HEK293 (cell line): ENCODE measurements at regions not wholly inside any gene's neighbourhood (a gene's known extent, or its start where the extent isn't known, plus 50 kb on each side); places are given as distances from the start of the nearest gene placed in this dataset.

Source experiments
- CTCF ChIA-PET: fragments of 350-600 bp; formaldehyde crosslinking; extraction: SDS; loops from one replicate; lab custom pipeline; 2021; ENCODE audit warnings: antibody characterized with exemption; lab: Yijun Ruan, JAX
- POLR2A ChIA-PET: fragments of 300-600 bp; formaldehyde crosslinking; extraction: SDS; loops from one replicate; lab custom pipeline; 2020; ENCODE audit warnings: antibody characterized with exemption, inconsistent platforms; lab: Yijun Ruan, JAX
- H3K27ac ChIP-seq: fragments of 200-500 bp; sonication (Bioruptor generic); 2 replicates; pipeline ENCODE4 v1.5.1; 2014; ENCODE audit warnings: low read depth, low read length, control low read depth, inconsistent platforms; ENCODE audit errors: extremely low read depth
- H3K36me3 ChIP-seq, 2 experiments: fragments of 200-500 bp in 1 of 2; sonication (Bioruptor generic) in 1 of 2; 1 replicate in 1 of 2; 2 replicates in 1 of 2; pipeline ENCODE4 v1.5.1; 2014 to 2017; ENCODE audit warnings: inconsistent platforms in 2 of 2, low read length in 2 of 2; ENCODE audit not compliant: control insufficient read depth in 2 of 2, insufficient read depth in 1 of 2
- H3K4me1 ChIP-seq: fragments of 200-500 bp; sonication (Bioruptor generic); 2 replicates; pipeline ENCODE4 v1.5.1; 2014; ENCODE audit warnings: mild to moderate bottlenecking, low read length, inconsistent platforms; ENCODE audit not compliant: control insufficient read depth, insufficient read depth
- H3K4me3 ChIP-seq: 2 replicates; pipeline ENCODE4 v1.5.1; 2011; ENCODE audit warnings: low read depth, mild to moderate bottlenecking, control low read depth, low read length, moderate library complexity
- H3K9me3 ChIP-seq: fragments of 200-500 bp; sonication (Bioruptor generic); 2 replicates; pipeline ENCODE4 v1.5.1; 2014; ENCODE audit warnings: low read depth, low read length, inconsistent platforms; ENCODE audit not compliant: control insufficient read depth, insufficient read depth
- BCL11B ChIP-seq: fragments of 450-650 bp; formaldehyde crosslinking; IDR thresholded peaks from 2 replicates; pipeline ENCODE4 v1.5.1; 2016; ENCODE audit warnings: low read depth, missing biosample characterization, missing genetic modification characterization
- HOXA7 ChIP-seq: sonication (generic); formaldehyde crosslinking; IDR thresholded peaks from 2 replicates; pipeline ENCODE4 v1.8.1; 2022; ENCODE audit warnings: missing genetic modification reagents, borderline replicate concordance
- HOXC10 ChIP-seq: sonication (generic); formaldehyde crosslinking; IDR thresholded peaks from 2 replicates; pipeline ENCODE4 v1.8.1; 2023; ENCODE audit warnings: mild to moderate bottlenecking, missing genetic modification reagents
- HOXD13 ChIP-seq: sonication (generic); formaldehyde crosslinking; IDR thresholded peaks from 2 replicates; pipeline ENCODE4 v1.8.0; 2022; ENCODE audit warnings: missing genetic modification reagents, borderline replicate concordance
- KLF10 ChIP-seq: fragments of 450-650 bp; IDR thresholded peaks from 2 replicates; pipeline ENCODE4 v1.5.1; 2018; ENCODE audit warnings: missing biosample characterization, mild to moderate bottlenecking, missing genetic modification characterization
- MEIS1 ChIP-seq: sonication (generic); formaldehyde crosslinking; IDR thresholded peaks from 2 replicates; pipeline ENCODE4 v1.8.1; 2022; ENCODE audit warnings: missing genetic modification reagents, mild to moderate bottlenecking, borderline replicate concordance
- REST ChIP-seq: fragments of 450-650 bp; formaldehyde crosslinking; IDR thresholded peaks from 2 replicates; pipeline ENCODE4 v1.5.1; 2016; ENCODE audit warnings: missing biosample characterization, missing genetic modification characterization
- SETDB1 ChIP-seq: IDR thresholded peaks from one replicate; pipeline ENCODE4 v1.6.1; 2017; ENCODE audit warnings: mild to moderate bottlenecking, low read length, moderate library complexity, mixed read lengths; ENCODE audit not compliant: insufficient read length
- ZBTB11 ChIP-seq: fragments of 450-650 bp; formaldehyde crosslinking; conservative IDR thresholded peaks from 2 replicates; pipeline ENCODE4 v1.5.1; 2016; ENCODE audit warnings: low read depth, missing biosample characterization, missing genetic modification characterization
- ZFHX2 ChIP-seq: fragments of 450-650 bp; formaldehyde crosslinking; conservative IDR thresholded peaks from 2 replicates; pipeline ENCODE4 v1.5.1; 2016; ENCODE audit warnings: missing biosample characterization, missing genetic modification characterization
- ZNF114 ChIP-seq: fragments of 450-650 bp; formaldehyde crosslinking; IDR thresholded peaks from 2 replicates; pipeline ENCODE4 v1.5.0; 2017; ENCODE audit warnings: missing biosample characterization, missing genetic modification characterization
- ZNF24 ChIP-seq: fragments of 450-650 bp; formaldehyde crosslinking; IDR thresholded peaks from 2 replicates; pipeline ENCODE4 v1.5.1; 2016; ENCODE audit warnings: missing biosample characterization, missing genetic modification characterization
- ZNF366 ChIP-seq: fragments of 450-650 bp; formaldehyde crosslinking; conservative IDR thresholded peaks from 2 replicates; pipeline ENCODE4 v1.5.1; 2016; ENCODE audit warnings: missing biosample characterization, missing genetic modification characterization
- ZNF426 ChIP-seq: fragments of 450-650 bp; formaldehyde crosslinking; IDR thresholded peaks from 2 replicates; pipeline ENCODE4 v1.5.1; 2017; ENCODE audit warnings: missing biosample characterization, missing genetic modification characterization, mild to moderate bottlenecking, inconsistent platforms, moderate library complexity
- ZNF510 ChIP-seq: fragments of 450-650 bp; formaldehyde crosslinking; IDR thresholded peaks from 2 replicates; pipeline ENCODE4 v1.5.1; 2018; ENCODE audit warnings: mild to moderate bottlenecking, missing genetic modification characterization, missing biosample characterization; ENCODE audit not compliant: insufficient replicate concordance
- ZNF514 ChIP-seq: fragments of 450-650 bp; formaldehyde crosslinking; IDR thresholded peaks from 2 replicates; pipeline ENCODE4 v1.5.1; 2016; ENCODE audit warnings: missing biosample characterization, missing genetic modification characterization
- ZNF521 ChIP-seq: fragments of 450-650 bp; formaldehyde crosslinking; IDR thresholded peaks from 2 replicates; pipeline ENCODE4 v1.5.1; 2017; ENCODE audit warnings: missing biosample characterization, mild to moderate bottlenecking, missing genetic modification characterization
- ZNF585B ChIP-seq: fragments of 450-650 bp; formaldehyde crosslinking; IDR thresholded peaks from 2 replicates; pipeline ENCODE4 v1.5.1; 2016; ENCODE audit warnings: missing biosample characterization, missing genetic modification characterization
- ZNF600 ChIP-seq: fragments of 450-650 bp; formaldehyde crosslinking; IDR thresholded peaks from 2 replicates; pipeline ENCODE4 v1.5.1; 2016; ENCODE audit warnings: missing biosample characterization, missing genetic modification characterization
- ZNF626 ChIP-seq: fragments of 450-650 bp; sonication (Bioruptor Pico); formaldehyde crosslinking; IDR thresholded peaks from 2 replicates; pipeline ENCODE4 v1.5.1; 2018; ENCODE audit warnings: missing biosample characterization, missing genetic modification characterization, inconsistent platforms
- ZNF664 ChIP-seq: fragments of 450-650 bp; formaldehyde crosslinking; IDR thresholded peaks from 2 replicates; pipeline ENCODE4 v1.5.1; 2016; ENCODE audit warnings: missing biosample characterization, missing genetic modification characterization
- ZNF768 ChIP-seq: fragments of 450-650 bp; formaldehyde crosslinking; IDR thresholded peaks from 2 replicates; pipeline ENCODE4 v1.5.1; 2018; ENCODE audit warnings: missing biosample characterization, mild to moderate bottlenecking, missing genetic modification characterization
- ZNF792 ChIP-seq: fragments of 450-650 bp; formaldehyde crosslinking; IDR thresholded peaks from 2 replicates; pipeline ENCODE4 v1.5.1; 2016; ENCODE audit warnings: missing biosample characterization, missing genetic modification characterization
- ZNF837 ChIP-seq: fragments of 450-650 bp; formaldehyde crosslinking; IDR thresholded peaks from 2 replicates; pipeline ENCODE4 v1.5.1; 2016; ENCODE audit warnings: missing biosample characterization, missing genetic modification characterization
- TF ChIP-seq, protein P1 (sequence below): fragments of 450-650 bp; formaldehyde crosslinking; IDR thresholded peaks from 2 replicates; pipeline ENCODE4 v1.5.1; 2016; ENCODE audit warnings: missing biosample characterization, missing genetic modification characterization
- TF ChIP-seq, protein P2 (sequence below): fragments of 450-650 bp; formaldehyde crosslinking; optimal IDR thresholded peaks from 2 replicates; pipeline ENCODE3; 2016; ENCODE audit warnings: missing biosample characterization, mild to moderate bottlenecking, missing genetic modification characterization
- TF ChIP-seq, protein P3 (sequence below): fragments of 450-650 bp; formaldehyde crosslinking; IDR thresholded peaks from 2 replicates; pipeline ENCODE4 v1.5.1; 2017; ENCODE audit warnings: missing biosample characterization, missing genetic modification characterization

- no peak overlapping the region for H3K27ac ChIP-seq
- ChIA-PET CTCF (interaction anchor here (0.6 to 2.3 kb wide), 3 partner anchors 66 to 723 kb away, joined by 4 to 8 read pairs (median 4); no protein-coding TSS in a partner anchor), POLR2A (no interaction called here)
- H3K4me1 ChIP-seq: peaks cover 6% of the 10 kb centered on the region; the same call in 1 of the 2 replicates
- no peak overlapping the region for H3K4me3 ChIP-seq
- no peaks in the 10 kb centered on the region for H3K9me3 ChIP-seq
- no peaks in the 10 kb centered on the region for H3K36me3 ChIP-seq
- no peak for TF ChIP-seq KLF10
- no peak for TF ChIP-seq ZNF510 (tag by site-specific recombination)
- TF ChIP-seq MEIS1 (CRISPR knock-in tag): no peak
- no peak for TF ChIP-seq ZNF24 (tag by site-specific recombination)
- no peak for TF ChIP-seq ZNF366 (tag by site-specific recombination)
- TF ChIP-seq ZNF521 (tag by site-specific recombination): no peak
- TF ChIP-seq ZNF585B: no peak
- TF ChIP-seq ZNF768 (tag by site-specific recombination): no peak
- TF ChIP-seq ZNF514 (tag by site-specific recombination): no peak
- TF ChIP-seq HOXD13 (CRISPR knock-in tag): no peak
- TF ChIP-seq, protein P1, sequence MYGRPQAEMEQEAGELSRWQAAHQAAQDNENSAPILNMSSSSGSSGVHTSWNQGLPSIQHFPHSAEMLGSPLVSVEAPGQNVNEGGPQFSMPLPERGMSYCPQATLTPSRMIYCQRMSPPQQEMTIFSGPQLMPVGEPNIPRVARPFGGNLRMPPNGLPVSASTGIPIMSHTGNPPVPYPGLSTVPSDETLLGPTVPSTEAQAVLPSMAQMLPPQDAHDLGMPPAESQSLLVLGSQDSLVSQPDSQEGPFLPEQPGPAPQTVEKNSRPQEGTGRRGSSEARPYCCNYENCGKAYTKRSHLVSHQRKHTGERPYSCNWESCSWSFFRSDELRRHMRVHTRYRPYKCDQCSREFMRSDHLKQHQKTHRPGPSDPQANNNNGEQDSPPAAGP (tag by site-specific recombination): no peak
- TF ChIP-seq ZNF626 (tag by site-specific recombination): no peak
- no peak for TF ChIP-seq ZNF792 (tag by site-specific recombination)
- TF ChIP-seq, protein P2, sequence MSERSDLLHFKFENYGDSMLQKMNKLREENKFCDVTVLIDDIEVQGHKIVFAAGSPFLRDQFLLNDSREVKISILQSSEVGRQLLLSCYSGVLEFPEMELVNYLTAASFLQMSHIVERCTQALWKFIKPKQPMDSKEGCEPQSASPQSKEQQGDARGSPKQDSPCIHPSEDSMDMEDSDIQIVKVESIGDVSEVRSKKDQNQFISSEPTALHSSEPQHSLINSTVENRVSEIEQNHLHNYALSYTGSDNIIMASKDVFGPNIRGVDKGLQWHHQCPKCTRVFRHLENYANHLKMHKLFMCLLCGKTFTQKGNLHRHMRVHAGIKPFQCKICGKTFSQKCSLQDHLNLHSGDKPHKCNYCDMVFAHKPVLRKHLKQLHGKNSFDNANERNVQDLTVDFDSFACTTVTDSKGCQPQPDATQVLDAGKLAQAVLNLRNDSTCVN (tag by site-specific recombination): no peak
- peak; percentile 69 for TF ChIP-seq ZNF600 (tag by site-specific recombination)
- no peak for TF ChIP-seq ZNF664
- TF ChIP-seq ZNF837 (tag by site-specific recombination): no peak
- no peak for TF ChIP-seq BCL11B (tag by site-specific recombination)
- no peak for TF ChIP-seq HOXC10 (CRISPR knock-in tag)
- TF ChIP-seq ZNF426 (tag by site-specific recombination): no peak
- no peak for TF ChIP-seq HOXA7 (CRISPR knock-in tag)
- TF ChIP-seq ZBTB11 (tag by site-specific recombination): no peak
- TF ChIP-seq SETDB1: peak; percentile 47
- TF ChIP-seq, protein P3, sequence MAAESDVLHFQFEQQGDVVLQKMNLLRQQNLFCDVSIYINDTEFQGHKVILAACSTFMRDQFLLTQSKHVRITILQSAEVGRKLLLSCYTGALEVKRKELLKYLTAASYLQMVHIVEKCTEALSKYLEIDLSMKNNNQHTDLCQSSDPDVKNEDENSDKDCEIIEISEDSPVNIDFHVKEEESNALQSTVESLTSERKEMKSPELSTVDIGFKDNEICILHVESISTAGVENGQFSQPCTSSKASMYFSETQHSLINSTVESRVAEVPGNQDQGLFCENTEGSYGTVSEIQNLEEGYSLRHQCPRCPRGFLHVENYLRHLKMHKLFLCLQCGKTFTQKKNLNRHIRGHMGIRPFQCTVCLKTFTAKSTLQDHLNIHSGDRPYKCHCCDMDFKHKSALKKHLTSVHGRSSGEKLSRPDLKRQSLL (tag by site-specific recombination): 0 out of 2 replicates have a peak, but pooled peaks have one; percentile 28
- TF ChIP-seq ZNF114 (tag by site-specific recombination): no peak
- TF ChIP-seq REST (tag by site-specific recombination): 0 out of 2 replicates have a peak, but pooled peaks have one; percentile 59
- TF ChIP-seq ZFHX2 (tag by site-specific recombination): peak; percentile 72
Observed at GRCh38 chr6:134707342-134708031, 242.4 kb downstream of the ALDH8A1 start.
